ENCODE measurements at regions not wholly inside any gene's neighbourhood (a gene's known extent, or its start where the extent isn't known, plus 50 kb on each side); places are given as distances from the start of the nearest gene placed in this dataset.

GRCh38 chr9:19694601-19695000, 94.2 kb downstream of the SLC24A2 start:
- WGBS, 3 donors = 77 to 88% (median 82%) methylated on average over 3 of the region's 3 CpGs
- Histone ChIP-seq H3K27me3 (ENCODE audit: insufficient read depth in 3 of 3, low read length in 2 of 3) (no peaks in the 10 kb centered on the region), H3K4me3 (no peak overlapping the region), H3K9me3 (no peaks in the 10 kb centered on the region), H3K36me3 (ENCODE audit: insufficient read depth in 1 of 2, low read depth in 1 of 2) (no peaks in the 10 kb centered on the region), H3K4me1 (no peaks in the 10 kb centered on the region), H3K27ac (no peak overlapping the region)
- no peak for ATAC-seq
- no peak for TF ChIP-seq CTCF (IDR thresholded peaks at IDR 0.05)
- intact Hi-C loops (cut with DNase I) = no loop called here
- no peak for DNase-seq

- intact Hi-C loops (cut with DNase I) = no loop called here
- WGBS, 3 donors = 81 to 85% (median 83%) methylated on average over 5 of the region's 5 CpGs
- H3K36me3 ChIP-seq (ENCODE audit: insufficient read depth in 1 of 2, low read depth in 1 of 2) = no peaks in the 10 kb centered on the region
- no peaks in the 10 kb centered on the region for H3K4me1 ChIP-seq
- DNase-seq = no peak
- no peaks in the 10 kb centered on the region for H3K9me3 ChIP-seq
- no peaks in the 10 kb centered on the region for H3K27me3 ChIP-seq (ENCODE audit: insufficient read depth in 3 of 3, low read length in 2 of 3)
- TF ChIP-seq CTCF (IDR thresholded peaks at IDR 0.05) = no peak
- ATAC-seq = no peak
- H3K4me3 ChIP-seq = no peak overlapping the region
- no peak overlapping the region for H3K27ac ChIP-seq
Measured at GRCh38 chr9:19690128-19690527, 98.7 kb downstream of the SLC24A2 start.

- no peak overlapping the region for H3K4me3 ChIP-seq
- H3K36me3 ChIP-seq (ENCODE audit: insufficient read depth in 1 of 2, low read depth in 1 of 2) = no peaks in the 10 kb centered on the region
- no peak for ATAC-seq
- H3K27me3 ChIP-seq (ENCODE audit: insufficient read depth in 3 of 3, low read length in 2 of 3) = no peaks in the 10 kb centered on the region
- H3K9me3 ChIP-seq = no peaks in the 10 kb centered on the region
- 70 to 79% (median 75%) methylated on average over 4 of the region's 4 CpGs for WGBS, 3 donors
- no peak for TF ChIP-seq CTCF (IDR thresholded peaks at IDR 0.05)
- no peak overlapping the region for H3K27ac ChIP-seq
- DNase-seq = no peak
- H3K4me1 ChIP-seq = no peaks in the 10 kb centered on the region
- intact Hi-C loops (cut with DNase I) = no loop called here
Measured at GRCh38 chr9:19689328-19690101, 99.3 kb downstream of the SLC24A2 start.

- intact Hi-C loops (cut with DNase I) = no loop called here
- no peak overlapping the region for H3K4me3 ChIP-seq
- ATAC-seq = no peak
- H3K27me3 ChIP-seq (ENCODE audit: insufficient read depth in 3 of 3, low read length in 2 of 3) = no peaks in the 10 kb centered on the region
- no peak overlapping the region for H3K27ac ChIP-seq
- DNase-seq = no peak
- H3K9me3 ChIP-seq = no peaks in the 10 kb centered on the region
- no peak for TF ChIP-seq CTCF (IDR thresholded peaks at IDR 0.05)
- 49 to 60% (median 54%) methylated on average over 2 of the region's 2 CpGs for WGBS, 3 donors
- H3K4me1 ChIP-seq = no peaks in the 10 kb centered on the region
- no peaks in the 10 kb centered on the region for H3K36me3 ChIP-seq (ENCODE audit: insufficient read depth in 1 of 2, low read depth in 1 of 2)
Measured at GRCh38 chr9:19683715-19684114, 105.1 kb downstream of the SLC24A2 start.

- 81 to 84% (median 83%) methylated on average over 2 of the region's 2 CpGs for WGBS, 3 donors
- Histone ChIP-seq H3K4me3 (no peak overlapping the region), H3K27me3 (ENCODE audit: insufficient read depth in 3 of 3, low read length in 2 of 3) (no peaks in the 10 kb centered on the region), H3K36me3 (ENCODE audit: insufficient read depth in 1 of 2, low read depth in 1 of 2) (no peaks in the 10 kb centered on the region), H3K4me1 (no peaks in the 10 kb centered on the region), H3K9me3 (no peaks in the 10 kb centered on the region), H3K27ac (no peak overlapping the region)
- intact Hi-C loops (cut with DNase I) = no loop called here
- TF ChIP-seq CTCF (IDR thresholded peaks at IDR 0.05) = no peak
- DNase-seq = no peak
- ATAC-seq = no peak
Measured at GRCh38 chr9:19682397-19682796, 106.4 kb downstream of the SLC24A2 start.
